C1 segment of cervical spinal cord (tissue), 14 donors: ENCODE measurements at regions not wholly inside any gene's neighbourhood (a gene's known extent, or its start where the extent isn't known, plus 50 kb on each side); places are given as distances from the start of the nearest gene placed in this dataset.

Source experiments
- DNase-seq, 14 donors: peaks; one replicate each; lab custom pipeline; 2025; lab: John Stamatoyannopoulos, UW

GRCh38 chr1:14189381-14189780, 409.1 kb upstream of the KAZN start:
- DNase-seq: no peak

- no peak for DNase-seq
Observed at GRCh38 chr1:14190508-14190907, 408.0 kb upstream of the KAZN start.

- DNase-seq: no peak
Observed at GRCh38 chr1:14194511-14194910, 404.0 kb upstream of the KAZN start.

GRCh38 chr1:14205066-14205465, 393.4 kb upstream of the KAZN start:
- DNase-seq: no peak

- DNase-seq: no peak
Observed at GRCh38 chr1:14215151-14215550, 383.3 kb upstream of the KAZN start.

- DNase-seq: no peak
Observed at GRCh38 chr1:14217384-14217783, 381.1 kb upstream of the KAZN start.

- no peak for DNase-seq
Observed at GRCh38 chr1:14220324-14220723, 378.2 kb upstream of the KAZN start.

GRCh38 chr1:14220811-14221210, 377.7 kb upstream of the KAZN start:
- DNase-seq: no peak

GRCh38 chr1:14222086-14222485, 376.4 kb upstream of the KAZN start:
- DNase-seq: no peak

- DNase-seq: no peak
Observed at GRCh38 chr1:14228677-14229076, 369.8 kb upstream of the KAZN start.

- DNase-seq: no peak
Observed at GRCh38 chr1:14233510-14233909, 365.0 kb upstream of the KAZN start.

GRCh38 chr1:14236097-14236496, 362.4 kb upstream of the KAZN start:
- no peak for DNase-seq

- no peak for DNase-seq
Observed at GRCh38 chr1:14238472-14239307, 359.8 kb upstream of the KAZN start.

GRCh38 chr1:14240265-14240664, 358.2 kb upstream of the KAZN start:
- no peak for DNase-seq

GRCh38 chr1:14242123-14242522, 356.4 kb upstream of the KAZN start:
- no peak for DNase-seq

GRCh38 chr1:14242870-14243269, 355.6 kb upstream of the KAZN start:
- DNase-seq: no peak

- DNase-seq: no peak
Observed at GRCh38 chr1:14245954-14246353, 352.5 kb upstream of the KAZN start.

GRCh38 chr1:14246471-14246870, 352.0 kb upstream of the KAZN start:
- no peak for DNase-seq

GRCh38 chr1:14247666-14248065, 350.8 kb upstream of the KAZN start:
- no peak for DNase-seq

GRCh38 chr1:14251871-14252270, 346.6 kb upstream of the KAZN start:
- DNase-seq: no peak

GRCh38 chr1:14253676-14254075, 344.8 kb upstream of the KAZN start:
- DNase-seq: peak in 1 of 14 donors; percentile 15

GRCh38 chr1:14254251-14254650, 344.2 kb upstream of the KAZN start:
- no peak for DNase-seq

- DNase-seq: no peak
Observed at GRCh38 chr1:14255233-14255632, 343.3 kb upstream of the KAZN start.

GRCh38 chr1:14255711-14256110, 342.8 kb upstream of the KAZN start:
- no peak for DNase-seq
